ENCODE measurements at regions not wholly inside any gene's neighbourhood (a gene's known extent, or its start where the extent isn't known, plus 50 kb on each side); places are given as distances from the start of the nearest gene placed in this dataset.

- TF ChIP-seq, protein P1, sequence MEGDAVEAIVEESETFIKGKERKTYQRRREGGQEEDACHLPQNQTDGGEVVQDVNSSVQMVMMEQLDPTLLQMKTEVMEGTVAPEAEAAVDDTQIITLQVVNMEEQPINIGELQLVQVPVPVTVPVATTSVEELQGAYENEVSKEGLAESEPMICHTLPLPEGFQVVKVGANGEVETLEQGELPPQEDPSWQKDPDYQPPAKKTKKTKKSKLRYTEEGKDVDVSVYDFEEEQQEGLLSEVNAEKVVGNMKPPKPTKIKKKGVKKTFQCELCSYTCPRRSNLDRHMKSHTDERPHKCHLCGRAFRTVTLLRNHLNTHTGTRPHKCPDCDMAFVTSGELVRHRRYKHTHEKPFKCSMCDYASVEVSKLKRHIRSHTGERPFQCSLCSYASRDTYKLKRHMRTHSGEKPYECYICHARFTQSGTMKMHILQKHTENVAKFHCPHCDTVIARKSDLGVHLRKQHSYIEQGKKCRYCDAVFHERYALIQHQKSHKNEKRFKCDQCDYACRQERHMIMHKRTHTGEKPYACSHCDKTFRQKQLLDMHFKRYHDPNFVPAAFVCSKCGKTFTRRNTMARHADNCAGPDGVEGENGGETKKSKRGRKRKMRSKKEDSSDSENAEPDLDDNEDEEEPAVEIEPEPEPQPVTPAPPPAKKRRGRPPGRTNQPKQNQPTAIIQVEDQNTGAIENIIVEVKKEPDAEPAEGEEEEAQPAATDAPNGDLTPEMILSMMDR (IDR thresholded peaks at IDR 0.05; ENCODE audit: extremely low read depth, insufficient read depth, missing control alignments), result no peak
- no peak for DNase-seq (ENCODE audit: low spot score)
- in situ Hi-C loops (cut with MboI; ENCODE audit: low pct_unique_long_range_greater_than_20kb, low sequenced_read_pairs, unreplicated experiment), result no loop called here
Observed at GRCh38 chr12:62164036-62164435, 96.2 kb upstream of the USP15 start.

DNA sequence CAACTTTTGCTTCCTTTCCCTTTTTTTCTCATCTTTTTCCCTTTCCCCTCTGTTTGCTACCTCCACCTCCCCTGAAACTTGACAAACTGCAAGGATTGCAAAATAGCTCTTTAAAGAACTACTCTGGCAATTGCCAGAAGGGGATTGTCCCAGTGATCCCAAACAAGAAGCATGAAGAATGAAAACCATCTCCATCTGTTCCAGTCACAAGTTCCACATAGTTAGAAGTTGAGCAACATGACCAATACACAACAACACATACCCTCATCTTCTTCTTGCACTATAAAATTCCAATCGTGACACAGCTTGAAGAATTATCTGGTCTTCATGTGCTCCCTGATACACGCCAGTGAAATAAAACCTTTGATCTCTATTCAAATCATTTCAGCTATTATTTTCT lies 93.7 kb upstream of the USP15 start:
- in situ Hi-C loops (cut with MboI; ENCODE audit: low pct_unique_long_range_greater_than_20kb, low sequenced_read_pairs, unreplicated experiment), result no loop called here
- no peak for DNase-seq (ENCODE audit: low spot score)
- TF ChIP-seq, protein P1 (IDR thresholded peaks at IDR 0.05; ENCODE audit: extremely low read depth, insufficient read depth, missing control alignments), result no peak

DNA sequence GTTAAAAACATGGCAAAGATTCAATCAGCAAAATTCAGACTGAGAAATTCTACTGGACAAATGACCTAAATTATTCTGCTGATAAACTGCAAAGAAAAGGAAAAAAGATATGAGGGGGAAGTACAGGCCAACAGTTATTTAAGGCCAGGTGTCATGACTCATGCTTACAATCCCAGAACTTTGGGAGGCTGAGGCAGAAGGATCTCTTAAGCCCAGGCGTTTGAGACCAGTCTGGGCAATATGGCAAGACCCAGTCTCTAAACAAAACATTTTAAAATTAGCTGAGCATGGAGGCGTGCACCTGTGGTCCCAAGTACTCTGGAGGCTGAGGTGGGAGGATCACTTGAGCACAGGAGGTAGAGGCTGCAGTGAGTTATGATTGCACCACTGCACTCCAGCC lies 91.8 kb upstream of the USP15 start:
- in situ Hi-C loops (cut with MboI; ENCODE audit: low pct_unique_long_range_greater_than_20kb, low sequenced_read_pairs, unreplicated experiment), result no loop called here
- TF ChIP-seq, protein P1 (IDR thresholded peaks at IDR 0.05; ENCODE audit: extremely low read depth, insufficient read depth, missing control alignments), result no peak
- no peak for DNase-seq (ENCODE audit: low spot score)

DNA sequence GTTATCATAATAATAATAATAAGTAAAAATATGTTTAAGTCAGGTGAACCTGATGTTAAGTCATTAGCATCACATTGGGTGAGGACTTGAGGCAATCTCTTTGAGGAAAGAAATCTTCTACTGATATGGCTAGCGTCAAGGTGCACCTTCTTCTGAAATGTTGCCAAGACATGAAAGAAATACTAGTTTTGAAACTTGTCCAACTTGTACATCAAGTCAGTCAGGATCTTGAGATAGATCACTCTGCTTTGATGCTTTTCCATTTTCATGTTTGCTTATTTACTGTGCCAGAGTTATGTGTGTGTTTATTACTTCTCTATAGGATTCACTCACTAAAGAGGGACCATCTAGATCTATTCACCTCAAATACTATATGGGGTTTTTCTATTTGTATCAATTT lies 90.0 kb upstream of the USP15 start:
- no peak for DNase-seq (ENCODE audit: low spot score)
- TF ChIP-seq, protein P1 (IDR thresholded peaks at IDR 0.05; ENCODE audit: extremely low read depth, insufficient read depth, missing control alignments), result no peak
- in situ Hi-C loops (cut with MboI; ENCODE audit: low pct_unique_long_range_greater_than_20kb, low sequenced_read_pairs, unreplicated experiment), result no loop called here

GRCh38 chr12:62190689-62191490 lies 69.3 kb upstream of the USP15 start:
- TF ChIP-seq, protein P1 (IDR thresholded peaks at IDR 0.05; ENCODE audit: extremely low read depth, insufficient read depth, missing control alignments), result no peak
- in situ Hi-C loops (cut with MboI; ENCODE audit: low pct_unique_long_range_greater_than_20kb, low sequenced_read_pairs, unreplicated experiment), result no loop called here
- DNase-seq (ENCODE audit: low spot score), result peak; percentile 13

- peak; percentile 13 for DNase-seq (ENCODE audit: low spot score)
- TF ChIP-seq, protein P1 (IDR thresholded peaks at IDR 0.05; ENCODE audit: extremely low read depth, insufficient read depth, missing control alignments), result no peak
- in situ Hi-C loops (cut with MboI; ENCODE audit: low pct_unique_long_range_greater_than_20kb, low sequenced_read_pairs, unreplicated experiment), result no loop called here
Observed at GRCh38 chr12:62191491-62192179, 68.6 kb upstream of the USP15 start.
